COR-L47 (cell line): ENCODE measurements at regions not wholly inside any gene's neighbourhood (a gene's known extent, or its start where the extent isn't known, plus 50 kb on each side); places are given as distances from the start of the nearest gene placed in this dataset.
"Not testable (repeated sequence)": the region's sequence is repeated elsewhere in the genome, so short reads cannot be mapped to it uniquely, and the experiment has no call there.

Source experiments
- DNase-seq: peaks from one replicate; lab custom pipeline; 2025; lab: John Stamatoyannopoulos, UW

DNA sequence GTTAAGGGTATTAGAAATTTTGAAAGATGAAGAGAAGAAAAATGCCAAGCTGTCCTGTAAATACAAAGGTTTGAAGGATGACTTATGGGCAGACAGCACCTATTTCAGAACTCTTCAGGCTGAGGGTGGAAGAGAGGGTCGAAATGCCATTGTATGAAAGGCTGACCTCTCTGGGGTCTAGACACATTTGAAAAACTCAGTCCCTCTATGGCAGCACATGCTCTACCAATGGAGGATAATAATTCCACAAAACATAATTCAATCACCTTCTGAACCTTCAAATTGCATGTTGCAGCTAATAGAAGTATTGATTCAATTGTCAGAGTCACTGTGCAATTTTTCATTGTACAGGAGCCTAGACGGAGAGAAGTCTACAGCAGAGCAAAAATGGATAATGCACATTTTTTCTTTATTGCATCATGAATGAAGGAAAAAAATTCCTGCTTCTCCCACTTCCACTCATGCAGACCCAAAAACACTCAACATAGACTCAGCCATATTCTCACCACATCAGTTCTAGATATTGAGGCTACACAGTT, 569.1 kb downstream of the TBL1XR1 start:
- no peak for DNase-seq

DNA sequence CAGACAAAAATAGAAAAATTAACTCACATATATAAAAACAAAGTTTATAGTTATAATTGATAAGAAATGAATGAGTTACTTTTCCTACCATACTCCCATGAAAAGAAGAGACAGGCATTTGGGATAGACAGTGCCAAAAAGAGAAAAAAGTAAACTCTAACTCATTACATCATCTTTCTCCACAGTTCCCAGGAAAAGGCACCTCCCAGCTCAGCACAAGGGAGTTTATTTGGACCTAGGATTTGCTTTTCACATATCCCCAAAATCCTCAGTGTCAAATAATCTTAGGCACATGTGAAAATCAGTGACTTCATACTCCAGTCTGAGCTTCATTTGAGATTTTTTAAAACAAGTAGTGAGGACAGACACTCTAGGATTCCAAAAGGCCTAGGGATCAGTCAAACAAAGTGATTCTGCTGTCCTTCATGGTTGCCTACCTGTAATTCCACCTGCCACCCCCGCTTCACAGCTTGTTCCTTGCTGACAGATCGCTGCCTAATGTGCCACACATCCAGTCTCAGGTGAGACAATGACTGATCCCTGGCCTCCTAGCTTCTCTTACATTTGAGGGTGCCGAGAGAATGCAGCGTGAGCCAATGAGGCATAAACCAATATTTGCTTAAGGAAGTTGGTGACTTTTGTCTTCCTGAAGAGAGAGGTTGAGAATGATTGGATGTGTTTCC, 573.7 kb downstream of the TBL1XR1 start:
- no peak for DNase-seq

DNA sequence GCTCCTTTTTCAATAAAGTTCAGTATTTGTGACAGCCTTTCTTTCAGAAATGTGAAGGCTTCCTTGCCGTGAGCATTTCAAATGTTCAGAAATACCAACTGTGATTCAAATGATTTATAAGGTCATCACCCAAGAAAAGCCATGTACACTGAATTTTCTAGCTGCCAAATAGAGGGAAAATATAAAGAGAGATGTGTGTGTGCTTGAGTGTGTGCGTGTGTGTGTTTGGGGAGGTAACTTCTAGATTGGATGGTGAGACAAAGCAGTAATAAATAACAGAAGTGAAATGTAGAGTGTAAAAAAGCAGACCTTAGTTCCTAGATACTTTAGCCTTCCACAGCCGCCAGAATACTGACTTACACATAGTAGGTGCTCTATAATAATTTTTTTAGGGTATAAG, 577.4 kb downstream of the TBL1XR1 start:
- DNase-seq: no peak

DNA sequence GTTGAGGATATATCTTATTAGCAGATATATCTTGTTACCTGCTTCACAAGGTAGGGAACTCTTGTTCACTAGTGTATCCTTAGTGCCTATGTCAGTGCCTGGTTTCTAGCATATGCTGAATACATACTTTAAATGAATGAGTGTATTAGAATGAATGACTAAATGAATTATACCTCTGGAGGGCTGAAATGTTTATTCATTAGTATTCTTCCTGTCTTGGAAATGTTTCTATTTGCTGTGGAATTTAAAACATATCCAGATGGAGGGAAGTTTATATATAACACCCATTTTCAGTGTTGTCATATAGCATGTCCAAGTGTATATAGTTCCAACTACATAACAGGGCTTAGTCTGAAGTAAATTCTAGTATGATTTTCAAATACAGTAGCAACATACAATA, 581.5 kb downstream of the TBL1XR1 start:
- no peak for DNase-seq

DNA sequence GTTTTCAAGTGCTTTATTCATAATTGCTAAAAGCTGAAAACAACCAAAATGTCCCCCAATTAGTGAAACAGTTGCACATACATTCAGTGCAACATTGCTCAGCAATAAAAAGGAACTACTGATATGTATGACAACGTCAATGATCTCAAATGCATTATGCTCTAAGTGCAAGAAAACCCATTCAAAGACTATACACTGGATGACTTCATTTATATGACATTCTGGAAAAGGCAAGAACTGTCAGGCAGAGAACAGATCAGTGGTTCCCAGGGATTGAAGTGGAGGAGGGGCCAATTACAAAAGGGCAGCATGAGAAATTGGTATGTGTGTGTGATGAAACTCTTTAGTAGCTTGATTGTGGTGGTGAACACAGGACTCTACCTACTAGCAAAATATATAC, 585.6 kb downstream of the TBL1XR1 start:
- no peak for DNase-seq

DNA sequence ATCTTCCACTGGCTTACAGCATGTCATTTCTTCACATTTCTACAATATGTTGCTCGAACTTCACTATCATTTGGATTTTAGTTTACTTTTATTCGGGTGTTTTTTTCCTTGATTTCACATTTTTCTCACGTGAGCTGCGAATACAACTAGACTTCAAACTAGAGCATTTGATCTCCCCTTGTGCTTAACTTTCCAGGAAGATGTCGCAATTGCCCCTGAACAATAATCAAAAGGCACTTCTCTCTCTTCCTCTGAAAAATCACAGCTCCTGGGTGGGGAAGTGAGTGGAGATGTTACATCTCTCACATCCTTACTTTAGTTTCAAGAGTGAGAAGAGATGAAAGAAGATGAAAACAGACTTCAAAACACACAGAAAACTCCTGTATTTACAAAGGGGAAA, 587.9 kb downstream of the TBL1XR1 start:
- no peak for DNase-seq

DNA sequence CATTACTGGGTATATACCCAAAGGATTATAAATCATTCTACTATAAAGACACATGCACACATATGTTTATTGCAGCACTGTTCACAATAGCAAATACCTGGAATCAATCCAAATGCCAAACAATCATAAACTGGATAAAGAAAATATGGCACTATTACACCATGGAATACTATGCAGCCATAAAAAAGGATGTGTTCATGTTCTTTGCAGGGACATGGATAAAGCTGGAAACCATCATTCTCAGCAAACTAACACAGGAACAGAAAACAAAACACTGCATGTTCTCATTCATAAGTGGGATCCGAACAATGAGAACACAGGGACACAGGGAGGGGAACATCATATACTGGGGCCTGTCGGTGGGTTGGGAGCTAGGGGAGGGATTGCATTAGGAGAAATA, 591.7 kb downstream of the TBL1XR1 start:
- not testable (repeated sequence) for DNase-seq

DNA sequence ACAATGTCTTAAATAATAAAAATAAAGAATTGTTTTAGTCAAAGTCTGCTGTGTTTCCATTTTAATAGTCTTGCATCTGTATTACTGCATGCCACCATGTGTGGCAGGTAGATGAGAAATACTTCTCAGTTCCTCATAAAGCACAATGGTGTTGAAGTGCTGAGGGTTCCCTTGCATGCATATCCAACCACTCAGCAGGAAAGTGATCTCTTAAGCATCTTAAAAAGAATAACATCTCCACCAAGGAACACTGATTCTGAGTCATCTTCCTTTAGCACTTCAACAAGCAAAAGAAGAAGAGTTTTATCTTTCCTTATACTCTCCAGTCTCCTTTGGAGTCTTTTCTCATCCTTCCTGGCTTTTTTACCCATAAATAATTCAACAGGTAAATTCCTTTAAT, 602.0 kb downstream of the TBL1XR1 start:
- no peak for DNase-seq

DNA sequence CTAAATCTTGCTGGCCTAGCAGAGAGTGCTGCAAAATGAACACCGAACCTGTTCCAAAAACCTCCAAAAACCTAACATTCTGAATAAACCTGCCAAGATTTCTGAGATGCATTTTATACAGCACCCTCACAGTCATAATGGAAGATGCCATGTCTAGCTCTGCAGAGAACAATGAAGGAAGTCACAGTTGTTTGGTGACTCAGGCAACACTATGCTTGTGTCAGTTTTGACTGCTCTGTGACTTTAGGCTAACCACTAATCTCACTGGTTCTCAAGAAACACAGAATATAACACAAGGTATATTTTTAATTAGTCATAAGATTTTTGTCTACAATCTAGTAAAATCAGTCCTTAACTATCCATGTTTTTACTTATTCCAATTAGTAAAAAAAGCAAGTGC, 606.6 kb downstream of the TBL1XR1 start:
- DNase-seq: no peak

DNA sequence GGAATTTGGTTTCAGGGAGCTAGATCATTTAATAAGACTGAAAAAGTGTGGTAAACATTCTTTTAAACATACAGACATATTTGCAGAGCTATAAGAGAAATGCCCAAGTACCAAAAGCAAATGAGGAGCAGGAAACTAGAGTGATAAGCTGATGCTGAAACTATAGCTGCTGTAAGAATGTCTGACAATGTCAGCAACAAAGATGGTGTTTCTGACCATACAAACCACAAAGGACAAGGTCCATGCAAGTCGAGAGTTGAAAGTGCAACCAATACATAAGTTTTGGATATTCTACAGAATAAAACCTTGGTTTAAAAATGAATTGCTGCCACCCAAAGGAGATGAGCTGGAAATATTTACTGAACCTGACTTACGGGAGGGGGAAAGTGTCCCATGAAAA, 610.2 kb downstream of the TBL1XR1 start:
- no peak for DNase-seq

DNA sequence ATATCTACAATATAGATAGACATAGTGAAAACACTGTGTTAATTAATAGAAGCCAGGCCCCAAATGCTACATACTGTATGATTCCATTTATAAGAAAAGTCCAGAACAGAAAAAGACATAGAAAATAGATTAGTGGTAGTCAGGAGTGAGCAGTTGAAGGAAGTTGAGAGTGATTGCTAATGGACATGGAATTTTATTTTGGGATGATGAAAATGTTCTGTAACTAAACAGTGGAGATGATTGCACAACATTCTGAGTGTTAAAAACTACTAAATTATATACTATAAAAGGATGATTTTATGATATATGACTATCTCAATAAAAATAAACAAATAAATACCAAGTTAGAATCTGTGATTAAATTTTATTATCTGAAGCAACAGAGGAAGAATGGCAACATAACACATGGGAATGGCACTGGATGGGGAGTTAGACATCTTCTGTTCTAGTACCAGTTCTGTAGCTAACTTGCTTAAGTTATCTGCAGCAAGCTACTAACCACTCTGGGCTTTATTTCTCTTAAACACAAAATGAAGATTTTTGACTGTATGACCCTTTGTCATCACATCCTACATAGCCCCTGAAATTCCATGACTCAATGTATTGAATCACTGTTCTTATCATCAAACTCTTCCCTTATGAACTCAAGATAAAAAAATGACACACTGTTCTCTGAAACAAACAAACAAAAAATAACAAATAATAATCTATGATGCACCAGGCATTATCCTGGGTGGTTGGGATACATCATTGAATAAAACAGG, 612.7 kb downstream of the TBL1XR1 start:
- DNase-seq: no peak

DNA sequence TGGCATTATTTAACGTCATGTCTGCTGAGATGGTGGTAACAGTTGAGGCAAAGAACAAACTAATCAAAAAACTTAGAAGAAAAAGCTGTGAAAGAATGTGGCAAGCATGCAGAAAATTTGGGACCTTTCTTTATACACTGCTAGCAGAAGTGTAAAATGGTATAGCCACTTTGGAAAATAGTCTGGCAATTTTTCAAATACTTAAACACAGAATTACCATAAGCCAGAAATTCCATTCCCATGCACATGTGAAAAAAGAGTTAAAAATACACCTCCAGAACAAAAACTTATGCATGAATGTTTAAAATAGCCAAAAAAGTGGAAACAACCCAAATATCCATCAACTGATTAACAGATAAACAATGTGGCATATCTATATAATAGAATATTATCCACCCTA, 613.3 kb downstream of the TBL1XR1 start:
- DNase-seq: no peak

DNA sequence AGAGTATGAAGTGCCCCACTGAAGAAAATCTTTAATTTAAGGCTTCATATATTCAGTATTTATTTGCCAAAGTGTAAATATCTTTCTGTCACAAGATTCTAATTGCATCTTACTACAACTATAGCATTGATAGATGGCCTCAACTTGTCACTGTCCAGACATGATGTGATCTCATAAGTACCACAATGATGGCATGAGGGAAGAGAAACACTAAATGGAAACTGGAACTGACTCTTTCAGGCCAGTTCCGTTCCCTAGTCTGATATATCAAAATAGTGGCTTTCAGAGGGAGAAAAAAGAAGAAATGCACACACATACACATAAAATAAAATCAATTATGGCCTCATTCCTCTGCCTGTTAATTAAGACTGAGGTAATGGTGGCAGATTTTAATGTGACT, 615.7 kb downstream of the TBL1XR1 start:
- no peak for DNase-seq

DNA sequence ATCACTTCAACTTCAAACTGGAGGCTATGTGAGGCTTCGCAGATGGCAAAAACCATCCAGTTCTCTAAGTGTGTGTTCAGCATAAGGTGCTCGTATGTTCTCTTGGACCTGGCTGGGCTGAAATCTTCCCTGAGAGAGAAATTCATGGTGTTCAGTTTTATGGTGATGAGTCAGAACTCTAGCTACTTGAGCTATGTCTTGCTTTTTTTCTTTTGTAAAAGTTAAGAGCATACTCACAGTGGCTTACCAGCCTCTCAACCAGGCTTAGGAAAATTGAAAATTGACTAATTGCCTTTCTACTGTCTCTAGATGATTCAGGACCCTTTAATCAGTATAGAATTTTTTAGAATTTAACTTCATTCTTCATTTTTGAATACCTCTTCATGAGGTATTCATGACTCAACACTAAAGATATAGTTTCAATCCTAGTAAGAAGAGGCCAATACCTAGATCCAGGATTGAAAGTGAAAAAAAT, 617.5 kb downstream of the TBL1XR1 start:
- DNase-seq: no peak

DNA sequence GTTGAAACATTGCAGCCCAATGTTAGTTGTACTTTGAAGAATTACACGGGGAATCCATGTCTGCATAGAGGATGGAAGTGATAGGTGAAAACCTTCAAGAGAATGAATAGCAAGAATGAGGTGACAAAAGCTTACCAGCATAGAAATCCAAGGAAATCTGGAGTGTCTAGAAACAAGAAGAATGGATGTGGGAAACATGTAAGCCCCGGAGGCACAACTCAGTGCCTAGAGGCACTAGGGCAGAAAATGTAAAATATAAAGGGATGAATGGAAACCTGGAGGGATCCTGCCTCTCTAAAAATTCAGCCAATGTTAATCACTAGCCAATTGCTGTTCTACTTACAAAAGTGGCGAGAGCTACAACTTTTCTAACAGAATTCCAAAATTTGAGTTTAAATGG, 619.0 kb downstream of the TBL1XR1 start:
- no peak for DNase-seq

DNA sequence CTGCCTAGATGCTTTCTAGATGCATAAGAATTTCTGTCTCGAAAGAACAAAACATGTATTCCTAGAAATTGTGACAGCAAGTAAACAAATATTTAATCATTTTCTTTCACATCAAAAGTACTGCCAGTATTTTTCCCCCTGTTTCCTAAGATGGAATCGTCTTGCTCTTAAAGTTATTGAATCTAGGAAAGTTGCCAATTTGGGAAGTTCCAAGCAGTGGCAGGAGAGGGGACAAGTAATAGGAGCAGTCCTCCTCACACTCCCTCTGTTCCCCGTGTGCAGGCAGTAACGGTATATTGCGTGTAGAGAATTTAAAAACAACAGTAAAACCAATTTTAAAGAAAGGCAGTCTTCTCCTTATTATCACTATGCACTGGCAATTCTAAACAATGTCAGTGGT, 619.8 kb downstream of the TBL1XR1 start:
- no peak for DNase-seq

DNA sequence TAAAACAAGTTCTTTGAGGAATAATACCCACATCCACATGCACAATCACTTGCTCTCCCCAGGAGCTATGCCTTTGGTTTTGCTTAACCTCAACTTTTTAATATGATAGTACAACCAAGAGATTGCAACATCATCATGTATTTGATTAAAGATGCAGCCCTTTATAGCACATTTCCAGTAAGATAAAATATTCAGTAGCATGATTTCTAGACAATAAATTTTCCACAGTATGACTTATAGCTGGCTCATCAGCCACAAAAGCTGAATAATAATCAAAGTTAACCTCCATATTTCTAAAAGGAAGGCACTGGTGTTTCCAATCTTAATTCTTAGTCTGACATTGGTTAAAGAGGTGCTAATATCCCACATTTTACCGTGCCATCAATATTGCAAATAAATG, 622.5 kb downstream of the TBL1XR1 start:
- no peak for DNase-seq

DNA sequence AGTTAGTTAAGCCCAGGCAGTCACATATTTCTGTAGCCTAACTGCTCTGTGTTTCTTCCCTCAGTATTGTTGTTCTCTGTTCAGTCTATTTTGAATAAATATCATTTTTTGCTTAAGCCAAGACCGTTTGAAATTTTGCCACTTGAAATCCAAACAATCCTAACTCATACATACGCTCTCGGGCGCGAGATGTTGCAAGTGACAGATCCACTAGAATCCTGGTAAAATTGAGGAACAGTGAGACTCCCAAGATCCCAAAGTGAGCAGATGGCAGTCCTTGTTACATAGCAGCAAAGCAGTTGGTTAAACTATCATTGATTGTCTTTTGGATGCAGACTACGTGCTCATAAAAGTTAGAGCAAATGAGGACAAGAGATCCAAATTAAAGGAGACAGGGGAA, 625.4 kb downstream of the TBL1XR1 start:
- no peak for DNase-seq

DNA sequence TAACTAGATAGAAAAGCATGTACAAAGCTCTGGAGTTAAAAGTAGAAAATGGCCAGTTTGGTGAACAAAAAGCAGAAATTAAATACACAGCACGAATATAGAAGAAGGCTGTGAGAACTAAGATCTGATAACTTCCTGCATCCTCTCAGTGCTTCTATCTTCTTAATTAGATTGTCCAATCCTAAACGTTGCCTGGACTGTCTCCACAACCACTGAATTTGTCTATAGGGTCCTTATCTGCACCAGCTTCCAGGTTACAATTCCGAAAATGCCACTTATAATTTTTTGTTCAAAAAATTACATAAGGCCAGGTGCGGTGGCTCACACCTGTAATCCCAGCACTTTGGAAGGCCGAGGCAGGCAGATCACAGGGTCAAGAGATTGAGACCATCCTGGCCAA, 626.3 kb downstream of the TBL1XR1 start:
- no peak for DNase-seq

DNA sequence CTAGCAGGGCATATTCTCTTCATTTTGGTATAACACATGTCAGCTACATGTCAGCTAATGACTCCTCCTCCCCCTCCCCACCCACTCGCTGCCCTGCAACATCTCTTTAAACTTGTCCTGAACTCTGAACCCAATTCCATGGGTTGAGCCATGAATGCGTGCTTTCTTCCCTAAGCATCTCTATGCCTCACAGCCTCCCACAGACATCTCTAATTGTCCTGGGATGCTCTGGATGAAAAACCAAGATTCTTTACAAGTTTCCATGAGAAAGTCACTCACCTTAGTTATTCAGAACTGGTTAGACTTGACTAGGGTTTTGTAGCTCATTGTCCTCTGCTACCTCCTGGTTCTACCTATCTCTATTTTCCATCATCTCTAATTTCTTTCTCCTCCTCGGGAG, 629.1 kb downstream of the TBL1XR1 start:
- no peak for DNase-seq

DNA sequence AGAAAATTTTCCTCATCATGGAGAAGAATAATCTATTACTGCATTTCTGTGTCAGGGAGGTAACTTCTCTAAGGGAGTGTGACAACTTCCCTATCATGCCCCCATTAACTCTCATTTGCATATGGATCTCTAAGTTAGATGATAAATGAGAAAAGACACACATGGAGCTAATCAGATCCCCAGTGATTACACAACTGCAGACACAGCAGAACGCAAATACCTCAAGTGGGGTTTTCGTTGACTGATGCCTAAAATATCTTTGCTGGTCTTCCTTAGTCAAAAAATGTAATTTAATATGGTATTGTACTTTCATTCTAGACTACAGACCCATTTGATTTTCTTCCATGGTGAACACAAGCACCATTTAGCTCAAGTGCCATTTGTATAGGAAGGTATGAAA, 630.5 kb downstream of the TBL1XR1 start:
- no peak for DNase-seq

DNA sequence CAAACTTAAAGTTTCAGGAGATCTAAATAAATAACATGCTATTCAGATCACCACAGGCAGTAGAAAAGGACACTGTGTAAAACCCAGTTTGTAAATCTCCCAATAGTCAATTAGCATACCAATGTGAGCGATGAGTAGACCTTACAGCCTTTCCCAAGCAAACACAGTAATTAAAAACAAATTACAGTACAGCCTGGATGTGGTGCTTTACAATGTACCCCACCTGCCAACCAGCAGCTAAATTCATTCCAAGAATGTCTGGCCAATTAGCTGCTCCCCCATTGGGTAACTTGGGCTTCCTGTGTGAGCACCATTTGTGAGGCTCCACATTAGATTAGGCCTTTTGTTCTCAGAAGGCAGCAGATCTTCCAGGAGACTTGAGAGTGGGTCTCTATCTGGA, 635.0 kb downstream of the TBL1XR1 start:
- DNase-seq: peak; percentile 72

DNA sequence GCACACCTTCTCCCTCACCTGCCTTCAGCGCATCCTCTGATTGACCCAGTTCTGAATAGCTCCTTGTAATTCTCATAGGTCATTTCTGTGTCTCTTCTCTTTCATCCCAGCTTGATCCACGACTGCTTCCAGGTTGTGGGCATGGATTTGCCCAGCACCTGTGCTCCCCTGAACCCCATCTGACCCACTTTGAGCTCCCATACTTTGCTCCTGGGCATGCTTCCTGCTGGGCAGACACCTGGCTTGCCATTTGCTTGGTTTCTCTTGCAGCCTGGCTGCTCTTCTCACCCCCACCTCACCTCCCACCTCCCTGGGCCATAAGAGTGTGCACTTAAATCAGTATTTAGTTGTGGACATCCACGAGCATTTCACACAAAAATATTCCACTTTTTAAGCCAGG, 635.5 kb downstream of the TBL1XR1 start:
- DNase-seq: no peak
